H1 (cell line): ENCODE measurements at regions not wholly inside any gene's neighbourhood (a gene's known extent, or its start where the extent isn't known, plus 50 kb on each side); places are given as distances from the start of the nearest gene placed in this dataset.

ENCODE experiments used
- SIN3A ChIP-seq, 2 experiments: IDR thresholded peaks in 1 of 2; conservative IDR thresholded peaks in 1 of 2; 2 replicates each; pipeline ENCODE4 v1.6.1; 2011 to 2012; ENCODE audit warnings: low read length in 2 of 2, improper control_type of control experiment in 1 of 2, low read depth in 1 of 2, mild to moderate bottlenecking in 1 of 2

GRCh38 chr12:19988001-19988400, 380.3 kb upstream of the PDE3A start (continued):
- no peak for TF ChIP-seq SIN3A (conservative IDR thresholded peaks at IDR 0.05 in 1 of 2, IDR thresholded peaks at IDR 0.05 in 1 of 2; ENCODE audit: low read depth in 1 of 2, low read length in 2 of 2)
